GM19351 (cell line): ENCODE measurements at regions not wholly inside any gene's neighbourhood (a gene's known extent, or its start where the extent isn't known, plus 50 kb on each side); places are given as distances from the start of the nearest gene placed in this dataset.

ENCODE experiments used
- ATAC-seq: cut with Tn5 transposase; IDR thresholded peaks from one replicate; pipeline ENCODE4 v1.9.1; 2021; ENCODE audit warnings: mild to moderate bottlenecking, moderate library complexity; ENCODE audit not compliant: unreplicated experiment

- ATAC-seq, result no peak
Observed at GRCh38 chr11:15757048-15757698, 599.2 kb downstream of the SOX6 start.

- ATAC-seq, result no peak
Observed at GRCh38 chr11:15758857-15759465, 597.4 kb downstream of the SOX6 start.

- ATAC-seq, result no peak
Observed at GRCh38 chr11:15761235-15761634, 595.1 kb downstream of the SOX6 start.

- no peak for ATAC-seq
Observed at GRCh38 chr11:15764326-15764725, 592.0 kb downstream of the SOX6 start.

- ATAC-seq, result no peak
Observed at GRCh38 chr11:15764948-15765347, 591.4 kb downstream of the SOX6 start.

GRCh38 chr11:15765530-15765929, 590.8 kb downstream of the SOX6 start:
- no peak for ATAC-seq

- ATAC-seq, result no peak
Observed at GRCh38 chr11:15768321-15768720, 588.0 kb downstream of the SOX6 start.

- no peak for ATAC-seq
Observed at GRCh38 chr11:15769203-15769602, 587.1 kb downstream of the SOX6 start.

- peak; percentile 74 for ATAC-seq
Observed at GRCh38 chr11:15770798-15771414, 585.4 kb downstream of the SOX6 start.

- no peak for ATAC-seq
Observed at GRCh38 chr11:15772547-15772946, 583.8 kb downstream of the SOX6 start.

- ATAC-seq, result no peak
Observed at GRCh38 chr11:15772981-15773380, 583.4 kb downstream of the SOX6 start.

- ATAC-seq, result no peak
Observed at GRCh38 chr11:15773476-15774387, 582.6 kb downstream of the SOX6 start.

GRCh38 chr11:15774388-15774939, 581.9 kb downstream of the SOX6 start:
- no peak for ATAC-seq

- ATAC-seq, result no peak
Observed at GRCh38 chr11:15775015-15775541, 581.3 kb downstream of the SOX6 start.

GRCh38 chr11:15775797-15776196, 580.5 kb downstream of the SOX6 start:
- no peak for ATAC-seq

GRCh38 chr11:15776366-15776765, 580.0 kb downstream of the SOX6 start:
- ATAC-seq, result no peak

- ATAC-seq, result no peak
Observed at GRCh38 chr11:15779518-15779917, 576.8 kb downstream of the SOX6 start.

GRCh38 chr11:15780382-15780781, 576.0 kb downstream of the SOX6 start:
- ATAC-seq, result no peak

GRCh38 chr11:15780837-15781236, 575.5 kb downstream of the SOX6 start:
- ATAC-seq, result no peak

GRCh38 chr11:15783619-15784018, 572.7 kb downstream of the SOX6 start:
- no peak for ATAC-seq
